COLO668 (cell line): ENCODE measurements at regions not wholly inside any gene's neighbourhood (a gene's known extent, or its start where the extent isn't known, plus 50 kb on each side); places are given as distances from the start of the nearest gene placed in this dataset.
"Not testable (repeated sequence)": the region's sequence is repeated elsewhere in the genome, so short reads cannot be mapped to it uniquely, and the experiment has no call there.

Source experiments
- DNase-seq: peaks from one replicate; lab custom pipeline; 2025; ENCODE audit not compliant: unreplicated experiment; lab: John Stamatoyannopoulos, UW

DNA sequence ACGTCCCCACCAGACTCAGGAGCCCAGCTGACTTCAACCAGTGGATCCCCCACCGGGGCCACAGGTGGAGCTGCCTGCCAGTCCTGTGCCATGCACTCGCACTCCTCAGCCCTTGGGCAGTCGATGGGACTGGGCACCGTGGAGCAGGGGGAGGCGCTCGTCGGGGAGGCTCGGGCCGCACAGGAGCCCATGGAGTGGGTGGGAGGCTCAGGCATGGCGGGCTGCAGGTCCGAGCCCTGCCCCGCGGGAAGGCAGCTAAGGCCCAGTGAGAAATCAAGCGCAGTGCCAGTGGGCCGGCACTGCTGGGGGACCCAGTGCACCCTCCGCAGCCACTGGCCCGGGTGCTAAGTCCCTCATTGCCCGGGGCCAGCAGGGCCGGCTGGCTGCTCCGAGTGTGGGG, 52.3 kb upstream of the LRRC30 start:
- not testable (repeated sequence) for DNase-seq

- DNase-seq, result peak; percentile 25
Observed at GRCh38 chr18:7177116-7177744, 53.7 kb upstream of the LRRC30 start.

- DNase-seq, result no peak
Observed at GRCh38 chr18:7174344-7175095, 56.4 kb upstream of the LRRC30 start.

DNA sequence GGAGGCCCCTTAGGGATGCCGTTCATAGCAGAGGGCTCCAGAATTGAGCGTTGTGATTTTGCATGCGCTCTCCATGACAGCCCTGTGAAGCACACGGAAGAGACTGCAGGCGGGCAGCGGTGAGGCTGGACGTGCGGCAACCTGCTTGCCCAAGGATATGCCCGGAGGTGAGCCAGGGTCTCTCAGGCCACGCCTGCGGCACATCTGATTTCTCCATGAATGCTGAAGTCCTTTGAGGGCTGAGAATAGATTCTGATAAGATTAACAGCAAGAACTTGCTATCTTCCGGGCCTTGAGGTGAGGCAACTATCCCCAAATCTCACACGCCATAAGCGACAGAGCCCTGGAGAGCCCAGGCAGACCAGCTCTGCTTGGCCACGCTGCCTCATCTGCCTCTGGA, 55.6 kb upstream of the LAMA1 start:
- DNase-seq, result no peak

GRCh38 chr18:7172611-7173010, 55.0 kb upstream of the LAMA1 start:
- DNase-seq, result no peak

- no peak for DNase-seq
Observed at GRCh38 chr18:7170292-7170691, 52.7 kb upstream of the LAMA1 start.

DNA sequence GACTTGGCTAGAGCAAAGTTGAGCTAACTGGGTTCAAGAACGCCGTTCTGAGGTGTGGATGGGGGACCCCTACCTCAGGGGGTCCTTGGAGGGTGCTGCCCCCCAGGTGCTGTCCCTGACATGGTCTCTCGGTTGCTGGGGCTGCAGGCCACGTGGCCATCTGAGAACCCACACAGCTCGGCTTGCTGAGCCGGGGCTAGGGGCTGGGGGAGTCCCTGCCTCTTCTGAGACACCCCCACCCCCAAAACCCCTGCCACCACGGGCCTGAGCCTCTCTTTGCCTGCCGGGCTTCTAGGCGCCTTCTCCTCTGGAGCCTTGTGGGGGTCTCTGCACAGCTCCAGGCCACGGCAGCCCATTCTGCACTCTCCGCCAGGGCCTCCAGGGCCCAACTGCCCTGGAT, 52.0 kb upstream of the LAMA1 start:
- no peak for DNase-seq

- DNase-seq, result no peak
Observed at GRCh38 chr18:7168408-7168807, 50.8 kb upstream of the LAMA1 start.
